ENCODE measurements at regions not wholly inside any gene's neighbourhood (a gene's known extent, or its start where the extent isn't known, plus 50 kb on each side); places are given as distances from the start of the nearest gene placed in this dataset.

- Mint-ChIP-seq H3K36me3 (ENCODE audit: low read depth) (peaks cover 33% of the 10 kb centered on the region), H3K4me3 (no peak overlapping the region), H3K27ac (no peak overlapping the region), H3K4me1 (no peaks in the 10 kb centered on the region), H3K9me3 (no peaks in the 10 kb centered on the region), H3K27me3 (no peaks in the 10 kb centered on the region)
- no peak for DNase-seq
- ChIA-PET CTCF (no interaction called here), POLR2A (no interaction called here)
Observed at GRCh38 chr4:122249357-122249756, 97.2 kb downstream of the BLTP1 start.

GRCh38 chr4:122252584-122252983, 100.5 kb downstream of the BLTP1 start:
- H3K4me1 Mint-ChIP-seq: no peaks in the 10 kb centered on the region
- H3K27ac Mint-ChIP-seq: no peak overlapping the region
- no peaks in the 10 kb centered on the region for H3K9me3 Mint-ChIP-seq
- peaks cover 45% of the 10 kb centered on the region for H3K36me3 Mint-ChIP-seq (ENCODE audit: low read depth)
- no peak overlapping the region for H3K4me3 Mint-ChIP-seq
- POLR2A ChIA-PET: no interaction called here
- CTCF ChIA-PET: no interaction called here
- no peak for DNase-seq
- no peaks in the 10 kb centered on the region for H3K27me3 Mint-ChIP-seq

- H3K36me3 Mint-ChIP-seq (ENCODE audit: low read depth): peaks cover 35% of the 10 kb centered on the region
- CTCF ChIA-PET: no interaction called here
- no peak overlapping the region for H3K27ac Mint-ChIP-seq
- H3K4me3 Mint-ChIP-seq: no peak overlapping the region
- no peaks in the 10 kb centered on the region for H3K4me1 Mint-ChIP-seq
- POLR2A ChIA-PET: no interaction called here
- no peaks in the 10 kb centered on the region for H3K9me3 Mint-ChIP-seq
- no peaks in the 10 kb centered on the region for H3K27me3 Mint-ChIP-seq
- no peak for DNase-seq
Observed at GRCh38 chr4:122259849-122260248, 107.7 kb downstream of the BLTP1 start.

GRCh38 chr4:122276359-122276758, 102.5 kb upstream of the ADAD1 start:
- H3K27ac Mint-ChIP-seq: no peak overlapping the region
- no peaks in the 10 kb centered on the region for H3K27me3 Mint-ChIP-seq
- ChIA-PET CTCF (interaction anchor here (1.3 kb wide), 1 partner anchor 20 kb away, joined by 3 read pairs; no protein-coding TSS in a partner anchor), POLR2A (no interaction called here)
- DNase-seq: no peak
- H3K4me1 Mint-ChIP-seq: no peaks in the 10 kb centered on the region
- H3K36me3 Mint-ChIP-seq (ENCODE audit: low read depth): peaks cover 35% of the 10 kb centered on the region
- no peak overlapping the region for H3K4me3 Mint-ChIP-seq
- H3K9me3 Mint-ChIP-seq: no peaks in the 10 kb centered on the region

DNA sequence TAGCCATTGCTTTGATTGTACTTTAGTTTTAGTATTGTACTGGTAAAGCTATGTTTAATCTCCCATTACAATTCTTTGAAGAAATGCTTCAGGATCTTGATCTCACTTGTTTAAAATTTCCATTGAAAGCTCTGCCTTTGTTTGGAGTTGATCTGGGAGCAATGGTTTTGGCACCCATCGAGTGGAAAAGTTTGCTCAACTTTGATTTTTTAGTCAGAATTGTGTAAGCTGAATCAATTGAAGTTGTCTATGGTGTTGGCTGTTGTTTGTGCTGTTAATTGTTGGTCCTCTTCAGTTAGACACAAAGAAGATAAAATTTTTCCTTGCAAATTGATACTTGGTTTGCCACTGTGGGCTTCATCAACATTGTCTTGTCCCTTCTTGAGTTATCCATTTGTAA, 99.8 kb upstream of the ADAD1 start:
- no peak overlapping the region for H3K4me3 Mint-ChIP-seq
- no peak overlapping the region for H3K27ac Mint-ChIP-seq
- no peaks in the 10 kb centered on the region for H3K4me1 Mint-ChIP-seq
- ChIA-PET CTCF (no interaction called here), POLR2A (no interaction called here)
- no peaks in the 10 kb centered on the region for H3K27me3 Mint-ChIP-seq
- no peaks in the 10 kb centered on the region for H3K9me3 Mint-ChIP-seq
- no peak for DNase-seq
- H3K36me3 Mint-ChIP-seq (ENCODE audit: low read depth): peaks cover 30% of the 10 kb centered on the region

DNA sequence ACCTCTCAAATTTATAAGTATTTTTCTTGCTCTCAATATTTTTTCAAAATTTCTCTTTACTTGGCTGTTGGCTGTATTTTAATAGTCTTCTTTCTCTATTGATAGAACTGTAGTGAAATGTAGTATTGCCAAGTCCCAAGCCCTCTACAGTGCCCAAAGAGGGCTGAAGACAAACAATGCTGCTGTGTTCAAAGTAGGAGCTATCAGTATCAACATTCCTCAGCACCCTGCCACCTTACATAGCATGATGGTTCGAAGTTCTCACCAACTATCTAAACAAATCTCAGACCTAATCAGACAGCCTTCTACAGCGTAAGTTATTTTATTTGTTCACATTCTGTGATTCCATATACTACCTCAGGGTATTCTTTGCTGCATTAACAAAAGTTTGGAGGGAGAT, 99.1 kb upstream of the ADAD1 start:
- Mint-ChIP-seq H3K36me3 (ENCODE audit: low read depth) (peaks cover 30% of the 10 kb centered on the region), H3K27me3 (no peaks in the 10 kb centered on the region), H3K4me1 (no peaks in the 10 kb centered on the region), H3K4me3 (no peak overlapping the region), H3K9me3 (no peaks in the 10 kb centered on the region), H3K27ac (no peak overlapping the region)
- no peak for DNase-seq
- ChIA-PET CTCF (no interaction called here), POLR2A (no interaction called here)

- peaks cover 21% of the 10 kb centered on the region for H3K36me3 Mint-ChIP-seq (ENCODE audit: low read depth)
- no peaks in the 10 kb centered on the region for H3K27me3 Mint-ChIP-seq
- POLR2A ChIA-PET: no interaction called here
- H3K27ac Mint-ChIP-seq: no peak overlapping the region
- no peaks in the 10 kb centered on the region for H3K9me3 Mint-ChIP-seq
- CTCF ChIA-PET: no interaction called here
- no peak overlapping the region for H3K4me3 Mint-ChIP-seq
- DNase-seq: no peak
- no peaks in the 10 kb centered on the region for H3K4me1 Mint-ChIP-seq
Observed at GRCh38 chr4:122285285-122285684, 93.5 kb upstream of the ADAD1 start.

GRCh38 chr4:122293374-122294365, 85.1 kb upstream of the ADAD1 start:
- POLR2A ChIA-PET: no interaction called here
- peaks cover 29% of the 10 kb centered on the region for H3K36me3 Mint-ChIP-seq (ENCODE audit: low read depth)
- CTCF ChIA-PET: interaction anchor here (0.6 to 0.9 kb wide), 3 partner anchors 12 to 1053 kb away, joined by 3 read pairs; no protein-coding TSS in a partner anchor

DNA sequence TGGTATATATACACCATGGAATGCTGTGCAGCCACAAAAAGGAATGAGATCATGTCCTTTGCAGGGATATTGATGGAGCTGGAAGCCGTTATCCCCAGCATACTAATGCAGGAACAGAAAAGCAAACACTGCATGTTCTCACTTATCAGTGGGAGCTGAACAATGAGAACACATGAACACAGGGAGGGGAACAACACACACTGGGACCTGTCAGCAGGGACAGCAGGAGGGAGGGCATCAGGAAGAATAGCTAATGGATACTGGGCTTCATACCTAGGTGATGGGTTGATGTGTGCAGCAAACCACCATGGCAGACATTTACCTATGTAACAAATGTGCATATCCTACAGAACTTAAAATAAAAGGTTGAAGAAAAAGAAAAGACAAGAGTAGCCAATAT, 81.1 kb upstream of the ADAD1 start:
- DNase-seq: no peak
- Mint-ChIP-seq H3K36me3 (ENCODE audit: low read depth) (peaks cover 17% of the 10 kb centered on the region), H3K9me3 (peaks cover 2% of the 10 kb centered on the region), H3K27ac (no peak overlapping the region), H3K27me3 (no peaks in the 10 kb centered on the region), H3K4me3 (no peak overlapping the region), H3K4me1 (no peaks in the 10 kb centered on the region)
- CTCF ChIA-PET: no interaction called here
- POLR2A ChIA-PET: no interaction called here

More at GRCh38 chr4:122293374-122294365, 85.1 kb upstream of the ADAD1 start:
- DNase-seq: no peak
- no peaks in the 10 kb centered on the region for H3K4me1 Mint-ChIP-seq
- no peak overlapping the region for H3K4me3 Mint-ChIP-seq
- no peak overlapping the region for H3K27ac Mint-ChIP-seq
- H3K9me3 Mint-ChIP-seq: peaks cover 2% of the 10 kb centered on the region
- H3K27me3 Mint-ChIP-seq: no peaks in the 10 kb centered on the region

DNA sequence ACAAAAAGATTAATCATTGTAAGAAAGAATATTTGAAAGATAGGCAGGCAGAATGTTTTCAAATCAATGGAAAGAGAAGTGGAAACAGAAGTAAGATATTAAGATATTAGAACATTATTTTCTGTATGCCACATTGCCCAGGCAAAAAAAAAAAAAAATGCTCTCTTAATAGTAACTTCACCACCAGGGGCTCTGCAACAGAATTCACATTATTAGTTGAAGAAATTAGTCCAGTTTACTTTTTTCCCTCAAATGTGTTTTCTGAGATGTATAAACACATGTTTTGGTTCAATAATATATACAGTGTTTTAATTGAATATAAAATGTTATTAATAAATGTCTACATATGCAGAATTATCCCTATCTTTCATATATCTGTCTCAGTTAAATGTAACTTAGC, 78.0 kb upstream of the ADAD1 start:
- H3K4me1 Mint-ChIP-seq: no peaks in the 10 kb centered on the region
- peaks cover 12% of the 10 kb centered on the region for H3K36me3 Mint-ChIP-seq (ENCODE audit: low read depth)
- ChIA-PET CTCF (interaction anchor here (0.6 to 1.8 kb wide), 2 partner anchors 146 to 277 kb away, joined by 3 to 9 read pairs; no protein-coding TSS in a partner anchor), POLR2A (no interaction called here)
- H3K4me3 Mint-ChIP-seq: no peak overlapping the region
- H3K9me3 Mint-ChIP-seq: peaks cover 2% of the 10 kb centered on the region
- DNase-seq: no peak
- H3K27me3 Mint-ChIP-seq: no peaks in the 10 kb centered on the region
- H3K27ac Mint-ChIP-seq: no peak overlapping the region

DNA sequence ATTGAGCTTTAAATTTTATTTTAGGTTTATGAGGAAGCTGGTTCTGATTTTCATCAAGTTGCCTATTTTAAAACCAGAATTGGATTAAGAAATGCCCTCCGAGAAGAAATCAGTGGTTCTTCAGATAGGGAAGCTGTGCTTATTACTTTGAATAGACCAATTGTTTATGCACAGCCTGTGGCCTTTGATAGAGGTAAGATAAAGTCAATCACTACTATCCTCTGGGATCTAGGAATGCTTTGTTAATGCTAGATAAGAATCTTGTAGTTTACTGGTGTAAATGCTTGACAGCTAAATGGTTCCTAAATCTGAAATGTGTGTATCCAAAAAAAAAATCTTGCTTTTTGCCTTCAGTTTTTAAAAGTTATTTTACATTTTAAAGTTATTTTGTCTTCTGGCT, 73.0 kb upstream of the ADAD1 start:
- ChIA-PET CTCF (interaction anchor here (1.0 kb wide), 1 partner anchor 12 kb away, joined by 3 read pairs; no protein-coding TSS in a partner anchor), POLR2A (no interaction called here)
- peaks cover 27% of the 10 kb centered on the region for H3K36me3 Mint-ChIP-seq (ENCODE audit: low read depth)
- H3K27me3 Mint-ChIP-seq: no peaks in the 10 kb centered on the region
- no peaks in the 10 kb centered on the region for H3K9me3 Mint-ChIP-seq
- no peaks in the 10 kb centered on the region for H3K4me1 Mint-ChIP-seq
- no peak overlapping the region for H3K4me3 Mint-ChIP-seq
- no peak overlapping the region for H3K27ac Mint-ChIP-seq
- no peak for DNase-seq

DNA sequence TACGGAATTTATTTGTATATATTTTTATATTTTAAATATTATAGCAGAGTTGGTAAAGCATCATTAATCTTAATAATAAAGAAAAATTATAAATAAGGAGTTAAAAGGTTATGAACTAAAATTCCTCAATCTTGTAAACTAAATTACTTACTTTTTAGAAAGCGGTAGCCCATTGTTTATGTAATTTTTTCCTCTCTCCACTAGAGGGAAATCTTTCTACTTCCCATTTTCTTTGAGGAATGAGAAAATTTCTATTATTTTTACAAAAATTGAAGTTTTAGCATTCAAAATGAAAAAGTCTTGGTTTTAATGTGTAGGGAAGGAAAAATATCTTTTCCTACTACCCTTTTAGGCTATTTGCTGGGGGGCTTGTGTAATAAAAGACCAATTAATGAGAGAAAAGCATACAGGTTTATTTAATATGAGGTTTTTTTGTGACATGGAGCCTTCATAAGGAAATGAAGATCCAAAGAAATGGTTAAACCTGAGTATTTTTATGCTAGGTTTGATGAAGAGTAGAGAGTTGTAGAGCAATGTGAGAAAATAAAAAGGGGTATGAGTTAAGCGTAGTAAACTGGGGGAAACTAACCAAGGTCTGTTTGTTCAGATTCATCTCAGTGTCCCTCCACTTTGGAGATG, 68.7 kb upstream of the ADAD1 start:
- H3K27me3 Mint-ChIP-seq: no peaks in the 10 kb centered on the region
- H3K4me1 Mint-ChIP-seq: no peaks in the 10 kb centered on the region
- no peaks in the 10 kb centered on the region for H3K9me3 Mint-ChIP-seq
- ChIA-PET CTCF (no interaction called here), POLR2A (no interaction called here)
- no peak overlapping the region for H3K4me3 Mint-ChIP-seq
- no peak for DNase-seq
- no peak overlapping the region for H3K27ac Mint-ChIP-seq
- peaks cover 17% of the 10 kb centered on the region for H3K36me3 Mint-ChIP-seq (ENCODE audit: low read depth)

DNA sequence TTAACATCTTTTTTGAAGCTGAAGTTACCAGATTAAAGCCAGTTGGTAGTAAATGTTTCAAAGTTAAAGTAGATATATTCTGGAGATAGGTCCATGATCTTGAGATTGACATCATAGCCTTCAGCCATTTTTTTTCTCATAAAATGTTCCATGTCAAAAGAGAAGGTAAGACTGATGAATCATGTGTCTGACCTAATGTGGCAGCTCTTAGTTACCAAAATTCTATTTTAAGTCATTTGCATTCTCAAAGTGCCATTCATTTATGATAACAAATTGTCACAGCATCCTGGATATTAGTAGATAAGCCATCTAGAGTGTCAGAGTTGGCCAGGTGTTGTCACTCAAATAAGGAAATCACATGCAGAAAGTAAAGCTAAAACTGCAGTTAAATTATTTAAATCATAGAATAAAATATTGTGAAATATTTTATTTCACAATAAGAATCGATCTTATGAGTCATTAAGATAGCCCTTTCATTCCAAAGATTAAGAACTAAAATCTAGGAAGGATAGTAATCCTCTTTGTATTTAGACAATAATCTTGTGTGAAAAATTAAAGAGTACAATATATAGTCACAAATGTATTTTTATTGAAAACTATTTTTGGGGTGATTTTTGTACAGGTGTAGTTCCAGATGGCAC, 65.7 kb upstream of the ADAD1 start:
- peaks cover 16% of the 10 kb centered on the region for H3K36me3 Mint-ChIP-seq (ENCODE audit: low read depth)
- POLR2A ChIA-PET: no interaction called here

More for the DNA sequence above, 65.7 kb upstream of the ADAD1 start:
- H3K27ac Mint-ChIP-seq: no peak overlapping the region
- CTCF ChIA-PET: no interaction called here
- no peaks in the 10 kb centered on the region for H3K27me3 Mint-ChIP-seq
- H3K4me3 Mint-ChIP-seq: no peak overlapping the region
- no peak for DNase-seq
- no peaks in the 10 kb centered on the region for H3K9me3 Mint-ChIP-seq
- no peaks in the 10 kb centered on the region for H3K4me1 Mint-ChIP-seq

Data from activated CD4-positive, alpha-beta T cell treated with anti-CD3 and anti-CD28 coated beads, Interleukin-2, amount 10 ng/mL, durations not matched to agents 7 days and 5 days (primary cell).